ENCODE measurements at regions not wholly inside any gene's neighbourhood (a gene's known extent, or its start where the extent isn't known, plus 50 kb on each side); places are given as distances from the start of the nearest gene placed in this dataset.

GRCh38 chr1:80194221-80194620 is 1187.7 kb upstream of the ADGRL4 start:
- no peak for TF ChIP-seq CTCF (IDR thresholded peaks at IDR 0.05)
- TF ChIP-seq POLR2A (IDR thresholded peaks at IDR 0.05) = no peak
